ENCODE measurements at regions not wholly inside any gene's neighbourhood (a gene's known extent, or its start where the extent isn't known, plus 50 kb on each side); places are given as distances from the start of the nearest gene placed in this dataset.

DNA sequence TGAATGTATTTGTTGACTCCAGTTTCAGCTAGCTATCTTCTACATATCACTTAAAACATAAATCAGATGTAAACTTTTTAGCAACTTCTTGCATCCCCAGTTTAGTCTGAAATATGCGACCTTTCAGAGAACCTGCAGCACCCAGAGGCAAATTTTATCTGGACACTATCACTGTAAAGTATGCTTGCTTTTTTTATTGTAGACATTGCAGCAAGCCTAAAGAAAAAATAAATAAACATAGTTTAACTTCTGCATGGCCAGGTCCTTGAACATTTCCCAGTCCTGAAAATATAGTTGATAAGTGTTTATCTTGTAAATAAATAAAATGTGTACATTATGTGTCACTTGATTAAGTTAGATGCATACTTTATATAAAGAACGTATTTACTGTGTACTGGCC lies 1829.4 kb downstream of the PCDH9 start:
- TF ChIP-seq, protein P1, sequence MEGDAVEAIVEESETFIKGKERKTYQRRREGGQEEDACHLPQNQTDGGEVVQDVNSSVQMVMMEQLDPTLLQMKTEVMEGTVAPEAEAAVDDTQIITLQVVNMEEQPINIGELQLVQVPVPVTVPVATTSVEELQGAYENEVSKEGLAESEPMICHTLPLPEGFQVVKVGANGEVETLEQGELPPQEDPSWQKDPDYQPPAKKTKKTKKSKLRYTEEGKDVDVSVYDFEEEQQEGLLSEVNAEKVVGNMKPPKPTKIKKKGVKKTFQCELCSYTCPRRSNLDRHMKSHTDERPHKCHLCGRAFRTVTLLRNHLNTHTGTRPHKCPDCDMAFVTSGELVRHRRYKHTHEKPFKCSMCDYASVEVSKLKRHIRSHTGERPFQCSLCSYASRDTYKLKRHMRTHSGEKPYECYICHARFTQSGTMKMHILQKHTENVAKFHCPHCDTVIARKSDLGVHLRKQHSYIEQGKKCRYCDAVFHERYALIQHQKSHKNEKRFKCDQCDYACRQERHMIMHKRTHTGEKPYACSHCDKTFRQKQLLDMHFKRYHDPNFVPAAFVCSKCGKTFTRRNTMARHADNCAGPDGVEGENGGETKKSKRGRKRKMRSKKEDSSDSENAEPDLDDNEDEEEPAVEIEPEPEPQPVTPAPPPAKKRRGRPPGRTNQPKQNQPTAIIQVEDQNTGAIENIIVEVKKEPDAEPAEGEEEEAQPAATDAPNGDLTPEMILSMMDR (IDR thresholded peaks at IDR 0.05; ENCODE audit: low read depth, low read length) = no peak
- no peak for TF ChIP-seq EZH2phosphoT487 (IDR thresholded peaks at IDR 0.05; ENCODE audit: low read depth)
